ENCODE measurements at regions not wholly inside any gene's neighbourhood (a gene's known extent, or its start where the extent isn't known, plus 50 kb on each side); places are given as distances from the start of the nearest gene placed in this dataset.

- H3K27ac ChIP-seq (ENCODE audit: low read length, poor library complexity, severe bottlenecking): no peak overlapping the region
- H3K4me2 ChIP-seq (ENCODE audit: low read length, poor library complexity, severe bottlenecking): no peak overlapping the region
- H2BK15ac ChIP-seq (ENCODE audit: low read depth, poor library complexity, severe bottlenecking): no peak overlapping the region
- no peaks in the 10 kb centered on the region for H3K27me3 ChIP-seq (ENCODE audit: control insufficient read depth in 1 of 2, insufficient read depth in 1 of 2, low read length in 2 of 2)
- H3K23ac ChIP-seq (ENCODE audit: low read length in 2 of 2): no peak overlapping the region
- no peak overlapping the region for H2AFZ ChIP-seq (ENCODE audit: low read depth, low read length)
- no peaks in the 10 kb centered on the region for H3K79me1 ChIP-seq (replicated peaks; ENCODE audit: low read length, poor library complexity, severe bottlenecking)
- H4K8ac ChIP-seq (ENCODE audit: low read length): no peak overlapping the region
- peaks cover 14% of the 10 kb centered on the region for H3K9me3 ChIP-seq (ENCODE audit: control insufficient read depth, low read length)
- WGBS: 69% methylated on average over 7 of the region's 7 CpGs
- no peak overlapping the region for H2BK5ac ChIP-seq (ENCODE audit: low read depth, low read length, poor library complexity, severe bottlenecking)
- H2AK5ac ChIP-seq (ENCODE audit: low read length, severe bottlenecking): no peak overlapping the region
- H3K36me3 ChIP-seq (ENCODE audit: control insufficient read depth in 1 of 2, insufficient read depth in 2 of 2, low read depth in 1 of 2, low read length in 2 of 2): no peaks in the 10 kb centered on the region
- no peak overlapping the region for H3K18ac ChIP-seq (ENCODE audit: low read depth in 1 of 2, low read length in 2 of 2)
- no peak overlapping the region for H3K9ac ChIP-seq (ENCODE audit: low read length)
- no peak overlapping the region for H4K91ac ChIP-seq (ENCODE audit: low read length)
- no peak overlapping the region for H2BK120ac ChIP-seq (ENCODE audit: low read depth, low read length)
- H2BK12ac ChIP-seq (ENCODE audit: low read length in 2 of 2): no peak overlapping the region
- no peak overlapping the region for H3K4me3 ChIP-seq (ENCODE audit: insufficient read depth in 1 of 2, low read depth in 1 of 2, low read length in 2 of 2)
- H3K14ac ChIP-seq (ENCODE audit: low read length in 2 of 2): no peak overlapping the region
- no peak for DNase-seq
- no peak overlapping the region for H3K4ac ChIP-seq (ENCODE audit: low read depth in 1 of 2, low read length in 2 of 2)
- no peaks in the 10 kb centered on the region for H3K4me1 ChIP-seq (ENCODE audit: control insufficient read depth, insufficient read depth, low read depth, low read length)
Measured at GRCh38 chr7:56290548-56290947, 174.3 kb upstream of the NUPR2 start.

- DNase-seq: no peak
- no peak overlapping the region for H4K91ac ChIP-seq (ENCODE audit: low read length)
- no peak overlapping the region for H2AFZ ChIP-seq (ENCODE audit: low read depth, low read length)
- H2BK120ac ChIP-seq (ENCODE audit: low read depth, low read length): no peak overlapping the region
- no peaks in the 10 kb centered on the region for H3K27me3 ChIP-seq (ENCODE audit: control insufficient read depth in 1 of 2, insufficient read depth in 1 of 2, low read length in 2 of 2)
- no peak overlapping the region for H3K23ac ChIP-seq (ENCODE audit: low read length in 2 of 2)
- H3K14ac ChIP-seq (ENCODE audit: low read length in 2 of 2): no peak overlapping the region
- H4K8ac ChIP-seq (ENCODE audit: low read length): no peak overlapping the region
- H3K36me3 ChIP-seq (ENCODE audit: control insufficient read depth in 1 of 2, insufficient read depth in 2 of 2, low read depth in 1 of 2, low read length in 2 of 2): no peaks in the 10 kb centered on the region
- no peaks in the 10 kb centered on the region for H3K4me1 ChIP-seq (ENCODE audit: control insufficient read depth, insufficient read depth, low read depth, low read length)
- H3K4me3 ChIP-seq (ENCODE audit: insufficient read depth in 1 of 2, low read depth in 1 of 2, low read length in 2 of 2): peak overlapping the region in 1 of 2 experiments; percentile 44
- no peak overlapping the region for H2BK12ac ChIP-seq (ENCODE audit: low read length in 2 of 2)
- no peak overlapping the region for H2BK15ac ChIP-seq (ENCODE audit: low read depth, poor library complexity, severe bottlenecking)
- no peak overlapping the region for H3K27ac ChIP-seq (ENCODE audit: low read length, poor library complexity, severe bottlenecking)
- H2BK5ac ChIP-seq (ENCODE audit: low read depth, low read length, poor library complexity, severe bottlenecking): no peak overlapping the region
- no peak overlapping the region for H3K4me2 ChIP-seq (ENCODE audit: low read length, poor library complexity, severe bottlenecking)
- H2AK5ac ChIP-seq (ENCODE audit: low read length, severe bottlenecking): no peak overlapping the region
- peak overlapping the region; percentile 58 for H3K9ac ChIP-seq (ENCODE audit: low read length)
- 90% methylated on average over 57 of the region's 57 CpGs for WGBS
- no peak overlapping the region for H3K18ac ChIP-seq (ENCODE audit: low read depth in 1 of 2, low read length in 2 of 2)
- no peak overlapping the region for H3K4ac ChIP-seq (ENCODE audit: low read depth in 1 of 2, low read length in 2 of 2)
- no peaks in the 10 kb centered on the region for H3K79me1 ChIP-seq (replicated peaks; ENCODE audit: low read length, poor library complexity, severe bottlenecking)
- H3K9me3 ChIP-seq (ENCODE audit: control insufficient read depth, low read length): peaks cover 17% of the 10 kb centered on the region
Measured at GRCh38 chr7:56287429-56288138, 171.4 kb upstream of the NUPR2 start.

- H3K4me3 ChIP-seq (ENCODE audit: insufficient read depth in 1 of 2, low read depth in 1 of 2, low read length in 2 of 2): no peak overlapping the region
- H3K79me1 ChIP-seq (replicated peaks; ENCODE audit: low read length, poor library complexity, severe bottlenecking): no peaks in the 10 kb centered on the region
- no peak overlapping the region for H3K4ac ChIP-seq (ENCODE audit: low read depth in 1 of 2, low read length in 2 of 2)
- H2BK15ac ChIP-seq (ENCODE audit: low read depth, poor library complexity, severe bottlenecking): no peak overlapping the region
- peaks cover 1% of the 10 kb centered on the region for H3K4me1 ChIP-seq (ENCODE audit: control insufficient read depth, insufficient read depth, low read depth, low read length)
- H4K91ac ChIP-seq (ENCODE audit: low read length): no peak overlapping the region
- no peak overlapping the region for H4K8ac ChIP-seq (ENCODE audit: low read length)
- no peak overlapping the region for H3K27ac ChIP-seq (ENCODE audit: low read length, poor library complexity, severe bottlenecking)
- H3K36me3 ChIP-seq (ENCODE audit: control insufficient read depth in 1 of 2, insufficient read depth in 2 of 2, low read depth in 1 of 2, low read length in 2 of 2): peaks cover 0 to 4% of the 10 kb centered on the region in 2 experiments
- no peak overlapping the region for H3K18ac ChIP-seq (ENCODE audit: low read depth in 1 of 2, low read length in 2 of 2)
- H3K9me3 ChIP-seq (ENCODE audit: control insufficient read depth, low read length): peaks cover 26% of the 10 kb centered on the region
- no peak overlapping the region for H2BK120ac ChIP-seq (ENCODE audit: low read depth, low read length)
- H2BK12ac ChIP-seq (ENCODE audit: low read length in 2 of 2): no peak overlapping the region
- H3K23ac ChIP-seq (ENCODE audit: low read length in 2 of 2): no peak overlapping the region
- no peaks in the 10 kb centered on the region for H3K27me3 ChIP-seq (ENCODE audit: control insufficient read depth in 1 of 2, insufficient read depth in 1 of 2, low read length in 2 of 2)
- no peak overlapping the region for H2AK5ac ChIP-seq (ENCODE audit: low read length, severe bottlenecking)
- H2AFZ ChIP-seq (ENCODE audit: low read depth, low read length): no peak overlapping the region
- peak overlapping the region in 1 of 2 experiments; percentile 30 for H3K14ac ChIP-seq (ENCODE audit: low read length in 2 of 2)
- 62% methylated on average over 6 of the region's 7 CpGs for WGBS
- no peak overlapping the region for H2BK5ac ChIP-seq (ENCODE audit: low read depth, low read length, poor library complexity, severe bottlenecking)
- H3K9ac ChIP-seq (ENCODE audit: low read length): no peak overlapping the region
- H3K4me2 ChIP-seq (ENCODE audit: low read length, poor library complexity, severe bottlenecking): no peak overlapping the region
- no peak for DNase-seq
Measured at GRCh38 chr7:56256108-56256507, 139.9 kb upstream of the NUPR2 start.

GRCh38 chr7:56250135-56250534 lies 133.9 kb upstream of the NUPR2 start:
- no peak overlapping the region for H4K91ac ChIP-seq (ENCODE audit: low read length)
- no peak overlapping the region for H3K14ac ChIP-seq (ENCODE audit: low read length in 2 of 2)
- WGBS: 52% methylated on average over 3 of the region's 3 CpGs
- H3K36me3 ChIP-seq (ENCODE audit: control insufficient read depth in 1 of 2, insufficient read depth in 2 of 2, low read depth in 1 of 2, low read length in 2 of 2): no peaks in the 10 kb centered on the region
- H3K9me3 ChIP-seq (ENCODE audit: control insufficient read depth, low read length): peaks cover 21% of the 10 kb centered on the region
- no peak overlapping the region for H2BK5ac ChIP-seq (ENCODE audit: low read depth, low read length, poor library complexity, severe bottlenecking)
- no peak for DNase-seq
- no peak overlapping the region for H3K4me2 ChIP-seq (ENCODE audit: low read length, poor library complexity, severe bottlenecking)
- no peak overlapping the region for H3K4ac ChIP-seq (ENCODE audit: low read depth in 1 of 2, low read length in 2 of 2)
- H3K4me3 ChIP-seq (ENCODE audit: insufficient read depth in 1 of 2, low read depth in 1 of 2, low read length in 2 of 2): no peak overlapping the region
- H2BK15ac ChIP-seq (ENCODE audit: low read depth, poor library complexity, severe bottlenecking): no peak overlapping the region
- H3K9ac ChIP-seq (ENCODE audit: low read length): no peak overlapping the region
- no peak overlapping the region for H4K8ac ChIP-seq (ENCODE audit: low read length)
- H3K27me3 ChIP-seq (ENCODE audit: control insufficient read depth in 1 of 2, insufficient read depth in 1 of 2, low read length in 2 of 2): no peaks in the 10 kb centered on the region
- H3K79me1 ChIP-seq (replicated peaks; ENCODE audit: low read length, poor library complexity, severe bottlenecking): no peaks in the 10 kb centered on the region
- no peak overlapping the region for H3K27ac ChIP-seq (ENCODE audit: low read length, poor library complexity, severe bottlenecking)
- H3K23ac ChIP-seq (ENCODE audit: low read length in 2 of 2): no peak overlapping the region
- no peak overlapping the region for H2BK12ac ChIP-seq (ENCODE audit: low read length in 2 of 2)
- no peaks in the 10 kb centered on the region for H3K4me1 ChIP-seq (ENCODE audit: control insufficient read depth, insufficient read depth, low read depth, low read length)
- no peak overlapping the region for H2BK120ac ChIP-seq (ENCODE audit: low read depth, low read length)
- no peak overlapping the region for H2AFZ ChIP-seq (ENCODE audit: low read depth, low read length)
- no peak overlapping the region for H3K18ac ChIP-seq (ENCODE audit: low read depth in 1 of 2, low read length in 2 of 2)
- no peak overlapping the region for H2AK5ac ChIP-seq (ENCODE audit: low read length, severe bottlenecking)
